Left ventricle myocardium inferior (tissue), 1 donor: ENCODE measurements at regions not wholly inside any gene's neighbourhood (a gene's known extent, or its start where the extent isn't known, plus 50 kb on each side); places are given as distances from the start of the nearest gene placed in this dataset.

Experiments
- DNase-seq: peaks from one replicate; pipeline ENCODE4 v3.0.0-alpha.2; 2020
- H3K27ac ChIP-seq: fragments of 200-600 bp; replicated peaks from 2 replicates; pipeline ENCODE4 v1.8.0; 2021
- H3K27me3 ChIP-seq: fragments of 200-600 bp; 2 replicates; pipeline ENCODE4 v1.8.0; 2021; ENCODE audit warnings: low read depth
- H3K36me3 ChIP-seq: fragments of 200-600 bp; 2 replicates; pipeline ENCODE4 v1.8.0; 2021
- H3K4me1 ChIP-seq: fragments of 200-600 bp; 2 replicates; pipeline ENCODE4 v1.8.0; 2021
- H3K4me3 ChIP-seq: fragments of 200-600 bp; 2 replicates; pipeline ENCODE4 v1.8.0; 2021; ENCODE audit warnings: mild to moderate bottlenecking, moderate library complexity
- H3K9me3 ChIP-seq: fragments of 200-600 bp; replicated peaks from 2 replicates; pipeline ENCODE4 v1.8.0; 2021
- intact Hi-C: fragments of 100-400 bp; cut with micrococcal nuclease; formaldehyde crosslinking; loops from one replicate; pipeline ENCODE4 v1.11.0; 2022
- TF ChIP-seq, protein P1 (sequence below): fragments of 200-600 bp; IDR thresholded peaks from 2 replicates; pipeline ENCODE4 v1.8.0; 2021; ENCODE audit warnings: antibody characterized with exemption, mild to moderate bottlenecking, borderline replicate concordance
- donor health status: DM: no; HTN: yes; CAD: no; lungs with severe emphysema.

DNA sequence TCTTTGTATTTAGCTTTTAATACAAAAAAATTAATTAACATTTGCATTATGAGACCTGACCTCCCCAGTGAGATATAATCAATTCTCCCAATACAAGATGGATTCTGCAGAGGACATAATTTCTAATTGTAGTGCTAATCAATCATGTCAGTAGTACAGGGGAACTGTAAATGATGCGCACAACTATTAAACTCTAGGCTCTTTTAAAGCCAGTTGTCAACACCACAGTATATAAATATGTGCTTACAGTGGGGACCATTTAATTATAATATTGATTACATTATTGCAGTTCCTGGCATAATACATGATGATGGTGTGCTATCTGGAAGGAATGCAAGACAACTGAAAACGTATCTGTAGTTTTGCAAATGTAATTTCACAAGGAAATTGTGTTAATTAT, 285.6 kb upstream of the EPHA4 start:
- TF ChIP-seq, protein P1, sequence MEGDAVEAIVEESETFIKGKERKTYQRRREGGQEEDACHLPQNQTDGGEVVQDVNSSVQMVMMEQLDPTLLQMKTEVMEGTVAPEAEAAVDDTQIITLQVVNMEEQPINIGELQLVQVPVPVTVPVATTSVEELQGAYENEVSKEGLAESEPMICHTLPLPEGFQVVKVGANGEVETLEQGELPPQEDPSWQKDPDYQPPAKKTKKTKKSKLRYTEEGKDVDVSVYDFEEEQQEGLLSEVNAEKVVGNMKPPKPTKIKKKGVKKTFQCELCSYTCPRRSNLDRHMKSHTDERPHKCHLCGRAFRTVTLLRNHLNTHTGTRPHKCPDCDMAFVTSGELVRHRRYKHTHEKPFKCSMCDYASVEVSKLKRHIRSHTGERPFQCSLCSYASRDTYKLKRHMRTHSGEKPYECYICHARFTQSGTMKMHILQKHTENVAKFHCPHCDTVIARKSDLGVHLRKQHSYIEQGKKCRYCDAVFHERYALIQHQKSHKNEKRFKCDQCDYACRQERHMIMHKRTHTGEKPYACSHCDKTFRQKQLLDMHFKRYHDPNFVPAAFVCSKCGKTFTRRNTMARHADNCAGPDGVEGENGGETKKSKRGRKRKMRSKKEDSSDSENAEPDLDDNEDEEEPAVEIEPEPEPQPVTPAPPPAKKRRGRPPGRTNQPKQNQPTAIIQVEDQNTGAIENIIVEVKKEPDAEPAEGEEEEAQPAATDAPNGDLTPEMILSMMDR: no peak
- H3K4me1 ChIP-seq: no peaks in the 10 kb centered on the region
- H3K27me3 ChIP-seq: no peaks in the 10 kb centered on the region
- H3K27ac ChIP-seq: no peak overlapping the region
- no peaks in the 10 kb centered on the region for H3K36me3 ChIP-seq
- intact Hi-C loops: no loop called here
- peaks cover 3% of the 10 kb centered on the region for H3K9me3 ChIP-seq
- H3K4me3 ChIP-seq: no peak overlapping the region
- DNase-seq: no peak

GRCh38 chr2:221853297-221853696, 281.2 kb upstream of the EPHA4 start:
- intact Hi-C loops: no loop called here
- Histone ChIP-seq H3K36me3 (no peaks in the 10 kb centered on the region), H3K9me3 (no peaks in the 10 kb centered on the region), H3K27me3 (no peaks in the 10 kb centered on the region), H3K4me3 (no peak overlapping the region), H3K27ac (no peak overlapping the region), H3K4me1 (no peaks in the 10 kb centered on the region)
- TF ChIP-seq, protein P1: no peak
- no peak for DNase-seq

- H3K4me3 ChIP-seq: no peak overlapping the region
- no peaks in the 10 kb centered on the region for H3K4me1 ChIP-seq
- intact Hi-C loops: no loop called here
- TF ChIP-seq, protein P1: no peak
- no peaks in the 10 kb centered on the region for H3K27me3 ChIP-seq
- H3K9me3 ChIP-seq: no peaks in the 10 kb centered on the region
- no peak overlapping the region for H3K27ac ChIP-seq
- no peaks in the 10 kb centered on the region for H3K36me3 ChIP-seq
- DNase-seq: no peak
These were observed 279.5 kb upstream of the EPHA4 start for GRCh38 chr2:221851531-221852045.

- Histone ChIP-seq H3K9me3 (no peaks in the 10 kb centered on the region), H3K4me1 (peaks cover 3% of the 10 kb centered on the region), H3K27ac (no peak overlapping the region), H3K36me3 (no peaks in the 10 kb centered on the region), H3K4me3 (no peak overlapping the region), H3K27me3 (no peaks in the 10 kb centered on the region)
- no peak for DNase-seq
- intact Hi-C loops: no loop called here
- TF ChIP-seq, protein P1: no peak
These were observed 278.0 kb upstream of the EPHA4 start for GRCh38 chr2:221850076-221850475.

DNA sequence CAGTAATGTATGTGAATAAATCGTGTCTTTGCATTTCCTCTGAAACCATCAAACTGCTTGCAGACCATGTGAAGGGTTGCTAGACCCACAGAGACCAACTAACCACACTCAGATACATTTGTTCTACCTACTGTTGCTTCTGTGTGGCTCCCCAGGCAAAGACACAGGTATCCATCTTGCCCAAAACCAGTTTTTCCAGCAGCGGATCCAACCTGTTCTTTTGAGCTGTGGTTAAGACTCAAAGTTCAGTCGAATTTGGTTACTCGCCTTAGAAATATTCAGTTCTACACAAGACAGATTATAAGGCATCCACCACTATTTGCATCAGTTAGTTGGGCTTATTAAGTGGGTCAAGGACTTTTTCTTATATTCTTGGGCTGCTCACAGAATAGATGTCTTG, 276.2 kb upstream of the EPHA4 start:
- TF ChIP-seq, protein P1: no peak
- Histone ChIP-seq H3K4me1 (peaks cover 4% of the 10 kb centered on the region), H3K9me3 (no peaks in the 10 kb centered on the region), H3K4me3 (no peak overlapping the region), H3K36me3 (no peaks in the 10 kb centered on the region), H3K27ac (no peak overlapping the region), H3K27me3 (no peaks in the 10 kb centered on the region)
- intact Hi-C loops: no loop called here
- no peak for DNase-seq

GRCh38 chr2:221845021-221845365, 272.9 kb upstream of the EPHA4 start:
- intact Hi-C loops: no loop called here
- H3K27me3 ChIP-seq: no peaks in the 10 kb centered on the region
- peaks cover 4% of the 10 kb centered on the region for H3K4me1 ChIP-seq
- TF ChIP-seq, protein P1: no peak
- H3K27ac ChIP-seq: no peak overlapping the region
- H3K36me3 ChIP-seq: no peaks in the 10 kb centered on the region
- H3K9me3 ChIP-seq: no peaks in the 10 kb centered on the region
- DNase-seq: no peak
- no peak overlapping the region for H3K4me3 ChIP-seq
